Erythroblast (primary cell): ENCODE measurements at regions not wholly inside any gene's neighbourhood (a gene's known extent, or its start where the extent isn't known, plus 50 kb on each side); places are given as distances from the start of the nearest gene placed in this dataset.

Experiments used
- GATA1 ChIP-seq: IDR thresholded peaks from 2 replicates; pipeline ENCODE4 v1.6.1; 2011; ENCODE audit warnings: low read depth, mild to moderate bottlenecking, control low read depth, low read length, moderate library complexity
- POLR2A ChIP-seq: IDR thresholded peaks from 2 replicates; pipeline ENCODE4 v1.6.1; 2011; ENCODE audit warnings: mild to moderate bottlenecking, low read length

DNA sequence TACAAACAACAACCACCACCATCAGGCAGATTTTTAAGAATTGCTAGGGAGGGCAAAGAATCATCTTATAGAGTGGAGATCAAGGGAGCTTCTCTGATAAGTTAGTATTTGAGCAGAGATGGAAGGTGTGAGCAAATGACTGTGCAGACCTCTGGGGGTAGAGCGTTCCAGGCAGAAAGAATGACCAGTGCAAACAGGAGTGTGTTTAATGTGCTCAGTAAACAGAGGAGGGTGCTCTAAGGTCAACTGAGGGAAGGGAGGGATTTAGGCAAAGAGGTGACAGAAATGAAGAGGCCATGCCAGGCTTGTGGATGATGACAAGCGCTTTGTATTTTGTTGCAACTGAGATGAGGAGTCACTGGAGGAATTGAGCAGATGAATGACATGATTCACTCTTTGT lies 172.5 kb upstream of the GJB5 start:
- TF ChIP-seq GATA1 (no peak), POLR2A (no peak)
